HCT116 (cell line): ENCODE measurements at regions not wholly inside any gene's neighbourhood (a gene's known extent, or its start where the extent isn't known, plus 50 kb on each side); places are given as distances from the start of the nearest gene placed in this dataset.

ENCODE experiments used
- FOSL1 ChIP-seq: IDR thresholded peaks from 2 replicates; pipeline ENCODE4 v1.6.1; 2012; ENCODE audit warnings: low read depth
- JUND ChIP-seq: IDR thresholded peaks from 2 replicates; pipeline ENCODE4 v1.6.1; 2012
- POLR2A ChIP-seq: IDR thresholded peaks from 2 replicates; pipeline ENCODE4 v1.7.0; 2011; ENCODE audit warnings: borderline replicate concordance; ENCODE audit not compliant: insufficient read depth, insufficient read length; ENCODE audit errors: extremely low read depth
- POLR2AphosphoS5 ChIP-seq: IDR thresholded peaks from 2 replicates; pipeline ENCODE4 v1.6.1; 2011; ENCODE audit warnings: mild to moderate bottlenecking, low read depth, low read length, moderate library complexity
- RAD21 ChIP-seq: IDR thresholded peaks from 2 replicates; pipeline ENCODE4 v1.6.1; 2012; ENCODE audit warnings: low read depth, mild to moderate bottlenecking
- ZNF274 ChIP-seq: fragments of 200-500 bp; sonication (Bioruptor generic); IDR thresholded peaks from 2 replicates; pipeline ENCODE4 v1.6.1; 2014; ENCODE audit warnings: mild to moderate bottlenecking, low read depth, low read length, inconsistent platforms
- TF ChIP-seq, protein P1 (sequence below), 3 experiments: fragments of 200-600 bp in 1 of 3; sonication (generic) in 1 of 3; IDR thresholded peaks in 2 of 3; conservative IDR thresholded peaks in 1 of 3; 2 replicates each; pipeline ENCODE4 v1.5.1; 2012 to 2017; ENCODE audit warnings: low read depth in 2 of 3, low read length in 2 of 3, antibody characterized with exemption in 1 of 3, borderline replicate concordance in 1 of 3, control low read depth in 1 of 3, mild to moderate bottlenecking in 1 of 3, mixed read lengths in 1 of 3, mixed run types in 1 of 3, moderate library complexity in 1 of 3; ENCODE audit not compliant: insufficient read depth in 1 of 3
- TF ChIP-seq, protein P2 (sequence below): IDR thresholded peaks from 2 replicates; pipeline ENCODE4 v1.6.1; 2012; ENCODE audit warnings: low read depth

DNA sequence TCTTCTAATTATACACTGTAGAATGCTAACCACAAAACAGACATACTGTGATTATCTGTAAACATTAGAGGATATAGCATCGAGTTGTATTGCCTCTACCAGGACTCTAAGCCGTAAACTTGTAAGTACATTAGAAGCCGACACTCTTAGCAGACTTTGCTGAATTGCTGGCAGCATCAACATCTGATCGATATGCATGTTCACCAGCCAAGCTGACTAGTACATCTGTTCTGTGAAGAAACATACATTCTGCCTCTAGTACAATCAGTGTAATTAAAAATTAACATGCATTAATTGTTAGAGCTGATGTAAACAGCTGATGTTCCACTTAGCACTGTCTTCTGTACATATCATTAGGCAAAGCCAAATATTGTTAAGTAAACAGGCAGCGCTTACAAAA, 502.2 kb downstream of the NR4A2 start:
- no peak for TF ChIP-seq ZNF274
- TF ChIP-seq, protein P1, sequence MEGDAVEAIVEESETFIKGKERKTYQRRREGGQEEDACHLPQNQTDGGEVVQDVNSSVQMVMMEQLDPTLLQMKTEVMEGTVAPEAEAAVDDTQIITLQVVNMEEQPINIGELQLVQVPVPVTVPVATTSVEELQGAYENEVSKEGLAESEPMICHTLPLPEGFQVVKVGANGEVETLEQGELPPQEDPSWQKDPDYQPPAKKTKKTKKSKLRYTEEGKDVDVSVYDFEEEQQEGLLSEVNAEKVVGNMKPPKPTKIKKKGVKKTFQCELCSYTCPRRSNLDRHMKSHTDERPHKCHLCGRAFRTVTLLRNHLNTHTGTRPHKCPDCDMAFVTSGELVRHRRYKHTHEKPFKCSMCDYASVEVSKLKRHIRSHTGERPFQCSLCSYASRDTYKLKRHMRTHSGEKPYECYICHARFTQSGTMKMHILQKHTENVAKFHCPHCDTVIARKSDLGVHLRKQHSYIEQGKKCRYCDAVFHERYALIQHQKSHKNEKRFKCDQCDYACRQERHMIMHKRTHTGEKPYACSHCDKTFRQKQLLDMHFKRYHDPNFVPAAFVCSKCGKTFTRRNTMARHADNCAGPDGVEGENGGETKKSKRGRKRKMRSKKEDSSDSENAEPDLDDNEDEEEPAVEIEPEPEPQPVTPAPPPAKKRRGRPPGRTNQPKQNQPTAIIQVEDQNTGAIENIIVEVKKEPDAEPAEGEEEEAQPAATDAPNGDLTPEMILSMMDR (IDR thresholded peaks at IDR 0.05 in 2 of 3, conservative IDR thresholded peaks at IDR 0.05 in 1 of 3; ENCODE audit: borderline replicate concordance in 1 of 3, insufficient read depth in 1 of 3, low read depth in 2 of 3, low read length in 2 of 3) = no peak
- TF ChIP-seq, protein P2, sequence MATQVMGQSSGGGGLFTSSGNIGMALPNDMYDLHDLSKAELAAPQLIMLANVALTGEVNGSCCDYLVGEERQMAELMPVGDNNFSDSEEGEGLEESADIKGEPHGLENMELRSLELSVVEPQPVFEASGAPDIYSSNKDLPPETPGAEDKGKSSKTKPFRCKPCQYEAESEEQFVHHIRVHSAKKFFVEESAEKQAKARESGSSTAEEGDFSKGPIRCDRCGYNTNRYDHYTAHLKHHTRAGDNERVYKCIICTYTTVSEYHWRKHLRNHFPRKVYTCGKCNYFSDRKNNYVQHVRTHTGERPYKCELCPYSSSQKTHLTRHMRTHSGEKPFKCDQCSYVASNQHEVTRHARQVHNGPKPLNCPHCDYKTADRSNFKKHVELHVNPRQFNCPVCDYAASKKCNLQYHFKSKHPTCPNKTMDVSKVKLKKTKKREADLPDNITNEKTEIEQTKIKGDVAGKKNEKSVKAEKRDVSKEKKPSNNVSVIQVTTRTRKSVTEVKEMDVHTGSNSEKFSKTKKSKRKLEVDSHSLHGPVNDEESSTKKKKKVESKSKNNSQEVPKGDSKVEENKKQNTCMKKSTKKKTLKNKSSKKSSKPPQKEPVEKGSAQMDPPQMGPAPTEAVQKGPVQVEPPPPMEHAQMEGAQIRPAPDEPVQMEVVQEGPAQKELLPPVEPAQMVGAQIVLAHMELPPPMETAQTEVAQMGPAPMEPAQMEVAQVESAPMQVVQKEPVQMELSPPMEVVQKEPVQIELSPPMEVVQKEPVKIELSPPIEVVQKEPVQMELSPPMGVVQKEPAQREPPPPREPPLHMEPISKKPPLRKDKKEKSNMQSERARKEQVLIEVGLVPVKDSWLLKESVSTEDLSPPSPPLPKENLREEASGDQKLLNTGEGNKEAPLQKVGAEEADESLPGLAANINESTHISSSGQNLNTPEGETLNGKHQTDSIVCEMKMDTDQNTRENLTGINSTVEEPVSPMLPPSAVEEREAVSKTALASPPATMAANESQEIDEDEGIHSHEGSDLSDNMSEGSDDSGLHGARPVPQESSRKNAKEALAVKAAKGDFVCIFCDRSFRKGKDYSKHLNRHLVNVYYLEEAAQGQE = no peak
- TF ChIP-seq JUND = no peak
- no peak for TF ChIP-seq POLR2A
- no peak for TF ChIP-seq RAD21
- TF ChIP-seq POLR2AphosphoS5 = no peak
- no peak for TF ChIP-seq FOSL1
